HepG2 (cell line): ENCODE measurements at regions not wholly inside any gene's neighbourhood (a gene's known extent, or its start where the extent isn't known, plus 50 kb on each side); places are given as distances from the start of the nearest gene placed in this dataset.

Source experiments
- ATAC-seq: fragments of 200-7000 bp; cut with Tn5 transposase; 3 replicates; pipeline ENCODE4 v1.9.1; 2020; ENCODE audit warnings: mild to moderate bottlenecking, moderate library complexity
- BruUV-seq: library from RNA; stranded (reverse); fragments of 400-500 nt; replicated peaks from 2 replicates; lab custom pipeline; 2021; lab: Mats Ljungman, UMichigan
- CTCF ChIA-PET: fragments of 300-600 bp; formaldehyde crosslinking; extraction: SDS; loops from one replicate; lab custom pipeline; 2021; ENCODE audit warnings: low total read pairs, inconsistent platforms, low intra/inter-chr PET ratio; lab: Yijun Ruan, JAX
- POLR2A ChIA-PET: fragments of 350-600 bp; sonication (Branson Sonifier 250); formaldehyde crosslinking; loops from one replicate; lab custom pipeline; 2020; ENCODE audit warnings: antibody characterized with exemption, inconsistent platforms; lab: Yijun Ruan, JAX
- DNase-seq: peaks from one replicate; pipeline ENCODE4 v3.0.0-alpha.2; 2015; ENCODE audit warnings: low spot score
- FAIRE-seq: peaks from 3 replicates; lab custom pipeline; 2011; peaks lifted over from hg19 to GRCh38; lab: Jason Lieb, UNC
- H2AFZ ChIP-seq: one replicate; pipeline ENCODE4 v1.6.1; 2011; ENCODE audit warnings: low read length, inconsistent platforms
- H3K27ac ChIP-seq: fragments of 300-600 bp; 3 replicates; pipeline ENCODE4 v1.8.0; 2011; ENCODE audit warnings: mixed run types, mild to moderate bottlenecking, mixed read lengths, low read length, inconsistent platforms; ENCODE audit not compliant: insufficient read depth; ENCODE audit errors: extremely low read length
- H3K27me3 ChIP-seq, 2 experiments: fragments of 200-600 bp in 1 of 2; 2 replicates in 1 of 2; 3 replicates in 1 of 2; pipeline versions ENCODE4 v1.6.0 to v1.8.0; 2011; ENCODE audit warnings: low read length in 2 of 2, mild to moderate bottlenecking in 2 of 2, moderate library complexity in 2 of 2, inconsistent platforms in 1 of 2; ENCODE audit not compliant: insufficient read depth in 2 of 2, control insufficient read depth in 1 of 2
- H3K36me3 ChIP-seq, 2 experiments: fragments of 200-600 bp in 1 of 2; replicated peaks in 1 of 2; 2 replicates in 1 of 2; 3 replicates in 1 of 2; pipeline versions ENCODE4 v1.5.1 to v1.8.0; 2011; ENCODE audit warnings: low read length in 2 of 2, inconsistent platforms in 1 of 2; ENCODE audit not compliant: insufficient read depth in 2 of 2, control insufficient read depth in 1 of 2
- H3K4me1 ChIP-seq: 2 replicates; pipeline ENCODE4 v1.5.1; 2012; ENCODE audit warnings: low read length, inconsistent platforms; ENCODE audit not compliant: insufficient read depth
- H3K4me2 ChIP-seq: 2 replicates; pipeline ENCODE4 v1.6.0; 2011; ENCODE audit warnings: low read depth, low read length, inconsistent platforms
- H3K4me3 ChIP-seq, 3 experiments: fragments of 200-600 bp in 1 of 3; sonication (generic), shearing (Covaris generic) in 1 of 3; replicated peaks in 1 of 3; 2 replicates each; pipeline ENCODE4 v1.5.1; 2011 to 2016; ENCODE audit warnings: low read length in 3 of 3, inconsistent platforms in 2 of 3, low read depth in 2 of 3, mild to moderate bottlenecking in 2 of 3, control low read depth in 1 of 3, mixed read lengths in 1 of 3; ENCODE audit not compliant: insufficient read depth in 1 of 3
- H3K79me2 ChIP-seq: one replicate; pipeline ENCODE4 v1.6.1; 2011; ENCODE audit warnings: low read length, inconsistent platforms; ENCODE audit not compliant: insufficient read depth
- H3K9ac ChIP-seq: 2 replicates; pipeline ENCODE4 v1.6.0; 2011; ENCODE audit warnings: mild to moderate bottlenecking, low read depth, low read length, inconsistent platforms; ENCODE audit not compliant: insufficient read depth
- H3K9me3 ChIP-seq: 2 replicates; pipeline ENCODE4 v1.5.1; 2012; ENCODE audit warnings: mild to moderate bottlenecking, low read length
- H4K20me1 ChIP-seq: 2 replicates; pipeline ENCODE4 v1.6.0; 2011; ENCODE audit warnings: inconsistent platforms, mild to moderate bottlenecking, low read length, moderate library complexity; ENCODE audit not compliant: insufficient read depth
- AHDC1 ChIP-seq: sonication (generic); formaldehyde crosslinking; IDR thresholded peaks from 2 replicates; pipeline ENCODE4 v1.5.1; 2020; ENCODE audit warnings: mild to moderate bottlenecking, missing genetic modification reagents, borderline replicate concordance
- DMAP1 ChIP-seq: IDR thresholded peaks from 2 replicates; pipeline ENCODE4 v1.6.1; 2016
- DNMT1 ChIP-seq: sonication (generic); formaldehyde crosslinking; IDR thresholded peaks from 2 replicates; pipeline ENCODE4 v1.5.1; 2020; ENCODE audit warnings: mild to moderate bottlenecking, missing genetic modification reagents
- EHMT2 ChIP-seq: fragments of 200-600 bp; sonication (generic); IDR thresholded peaks from 2 replicates; pipeline ENCODE4 v1.7.0; 2017; ENCODE audit warnings: antibody characterized with exemption, low read depth, low read length, borderline replicate concordance
- GABPB1 ChIP-seq: IDR thresholded peaks from 2 replicates; pipeline ENCODE4 v1.6.1; 2016; ENCODE audit warnings: mild to moderate bottlenecking, missing genetic modification reagents, moderate library complexity, missing compliant biosample characterization
- MAZ ChIP-seq, 2 experiments: sonication (generic) in 1 of 2; formaldehyde crosslinking in 1 of 2; IDR thresholded peaks; 2 replicates each; pipeline versions ENCODE4 v1.5.0 to v1.6.1; 2012 to 2020; ENCODE audit warnings: low read depth in 2 of 2, mild to moderate bottlenecking in 2 of 2, borderline replicate concordance in 1 of 2, improper control_type of control experiment in 1 of 2, low read length in 1 of 2, missing genetic modification reagents in 1 of 2, moderate library complexity in 1 of 2
- NKX3-1 ChIP-seq: sonication (generic); formaldehyde crosslinking; IDR thresholded peaks from 2 replicates; pipeline ENCODE4 v1.5.0; 2020; ENCODE audit warnings: missing genetic modification reagents
- REPIN1 ChIP-seq: sonication (generic); formaldehyde crosslinking; IDR thresholded peaks from 2 replicates; pipeline ENCODE4 v1.8.0; 2022; ENCODE audit warnings: missing genetic modification reagents, low read depth, mild to moderate bottlenecking, borderline replicate concordance
- ZNF138 ChIP-seq: sonication (generic); formaldehyde crosslinking; IDR thresholded peaks from 2 replicates; pipeline ENCODE4 v1.5.0; 2020; ENCODE audit warnings: mild to moderate bottlenecking, low read depth, missing genetic modification reagents
- ZNF747 ChIP-seq: sonication (generic); formaldehyde crosslinking; IDR thresholded peaks from 2 replicates; pipeline ENCODE4 v1.8.1; 2023; ENCODE audit warnings: missing genetic modification reagents, mild to moderate bottlenecking, borderline replicate concordance
- WGBS: methylation state at CpG from one replicate; pipeline ENCODE4 v1.1.6; 2017; ENCODE audit warnings: low lambda C conversion rate; 5-methylcytosine and 5-hydroxymethylcytosine counted together
- in situ Hi-C: cut with HindIII; loops from 2 replicates; pipeline ENCODE4 v1.10.0; 2017; ENCODE audit warnings: low pct_unique_long_range_greater_than_20kb; ENCODE audit not compliant: extremely low pct_ligation_motif_present
- intact Hi-C: fragments of 100-400 bp; cut with micrococcal nuclease; formaldehyde crosslinking; loops from one replicate; pipeline ENCODE4 v1.10.0; 2022; ENCODE audit not compliant: unreplicated experiment
- TF ChIP-seq, protein P1 (sequence below): IDR thresholded peaks from 2 replicates; pipeline ENCODE4 v1.4.0; 2020; ENCODE audit warnings: mild to moderate bottlenecking, missing genetic modification reagents
- TF ChIP-seq, protein P2 (sequence below): sonication (generic); formaldehyde crosslinking; IDR thresholded peaks from 2 replicates; pipeline ENCODE4 v1.9.0; 2022; ENCODE audit warnings: low read depth, missing genetic modification reagents

DNA sequence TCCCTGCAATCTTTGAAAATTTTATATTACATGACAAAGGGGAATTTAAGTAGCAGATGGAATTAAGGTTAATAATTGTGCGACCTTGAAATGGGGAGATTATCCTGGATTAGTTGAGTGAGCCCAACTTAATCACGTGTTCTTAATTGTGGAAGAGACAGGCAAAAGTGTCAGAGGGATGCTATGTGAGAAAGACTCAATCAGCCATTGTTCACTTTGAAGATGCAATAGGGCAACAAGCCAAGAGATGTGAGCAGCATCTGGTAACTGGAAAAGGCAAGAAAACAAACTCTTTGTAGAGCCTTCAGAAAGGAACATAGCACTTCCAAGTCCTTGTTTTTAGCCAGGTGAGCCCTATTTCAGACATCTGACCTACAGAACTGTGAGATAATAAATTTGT lies 247.7 kb downstream of the SLITRK1 start (continued):
- no peak for TF ChIP-seq DNMT1

- Histone ChIP-seq H3K27ac (no peak overlapping the region), H3K4me1 (no peaks in the 10 kb centered on the region), H2AFZ (no peak overlapping the region), H3K79me2 (no peaks in the 10 kb centered on the region), H3K4me3 (no peak overlapping the region), H3K4me2 (no peak overlapping the region), H3K9ac (no peak overlapping the region), H3K9me3 (no peaks in the 10 kb centered on the region), H4K20me1 (no peaks in the 10 kb centered on the region), H3K36me3 (no peaks in the 10 kb centered on the region), H3K27me3 (no peaks in the 10 kb centered on the region)
- POLR2A ChIA-PET: no interaction called here
- CTCF ChIA-PET: no interaction called here
- in situ Hi-C loops: no loop called here
- BruUV-seq: no TSS peak
- no peak for FAIRE-seq
- WGBS: 14% methylated on average over 2 of the region's 2 CpGs
- intact Hi-C loops: no loop called here
- DNase-seq: no peak
- ATAC-seq: no peak
- TF ChIP-seq AHDC1 (CRISPR knock-in tag) (no peak), EHMT2 (no peak), ZNF747 (no peak), GABPB1 (CRISPR knock-in tag) (no peak), MAZ (IDR thresholded peaks at IDR 0.05; ENCODE audit: borderline replicate concordance, low read depth, low read length) (no peak), MAZ (CRISPR knock-in tag; IDR thresholded peaks at IDR 0.05; ENCODE audit: low read depth) (no peak), NKX3-1 (no peak), DMAP1 (CRISPR knock-in tag) (no peak), REPIN1 (CRISPR knock-in tag) (no peak), ZNF138 (CRISPR knock-in tag) (no peak)
- TF ChIP-seq, protein P1, sequence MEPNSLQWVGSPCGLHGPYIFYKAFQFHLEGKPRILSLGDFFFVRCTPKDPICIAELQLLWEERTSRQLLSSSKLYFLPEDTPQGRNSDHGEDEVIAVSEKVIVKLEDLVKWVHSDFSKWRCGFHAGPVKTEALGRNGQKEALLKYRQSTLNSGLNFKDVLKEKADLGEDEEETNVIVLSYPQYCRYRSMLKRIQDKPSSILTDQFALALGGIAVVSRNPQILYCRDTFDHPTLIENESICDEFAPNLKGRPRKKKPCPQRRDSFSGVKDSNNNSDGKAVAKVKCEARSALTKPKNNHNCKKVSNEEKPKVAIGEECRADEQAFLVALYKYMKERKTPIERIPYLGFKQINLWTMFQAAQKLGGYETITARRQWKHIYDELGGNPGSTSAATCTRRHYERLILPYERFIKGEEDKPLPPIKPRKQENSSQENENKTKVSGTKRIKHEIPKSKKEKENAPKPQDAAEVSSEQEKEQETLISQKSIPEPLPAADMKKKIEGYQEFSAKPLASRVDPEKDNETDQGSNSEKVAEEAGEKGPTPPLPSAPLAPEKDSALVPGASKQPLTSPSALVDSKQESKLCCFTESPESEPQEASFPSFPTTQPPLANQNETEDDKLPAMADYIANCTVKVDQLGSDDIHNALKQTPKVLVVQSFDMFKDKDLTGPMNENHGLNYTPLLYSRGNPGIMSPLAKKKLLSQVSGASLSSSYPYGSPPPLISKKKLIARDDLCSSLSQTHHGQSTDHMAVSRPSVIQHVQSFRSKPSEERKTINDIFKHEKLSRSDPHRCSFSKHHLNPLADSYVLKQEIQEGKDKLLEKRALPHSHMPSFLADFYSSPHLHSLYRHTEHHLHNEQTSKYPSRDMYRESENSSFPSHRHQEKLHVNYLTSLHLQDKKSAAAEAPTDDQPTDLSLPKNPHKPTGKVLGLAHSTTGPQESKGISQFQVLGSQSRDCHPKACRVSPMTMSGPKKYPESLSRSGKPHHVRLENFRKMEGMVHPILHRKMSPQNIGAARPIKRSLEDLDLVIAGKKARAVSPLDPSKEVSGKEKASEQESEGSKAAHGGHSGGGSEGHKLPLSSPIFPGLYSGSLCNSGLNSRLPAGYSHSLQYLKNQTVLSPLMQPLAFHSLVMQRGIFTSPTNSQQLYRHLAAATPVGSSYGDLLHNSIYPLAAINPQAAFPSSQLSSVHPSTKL (CRISPR knock-in tag): no peak
- TF ChIP-seq, protein P2, sequence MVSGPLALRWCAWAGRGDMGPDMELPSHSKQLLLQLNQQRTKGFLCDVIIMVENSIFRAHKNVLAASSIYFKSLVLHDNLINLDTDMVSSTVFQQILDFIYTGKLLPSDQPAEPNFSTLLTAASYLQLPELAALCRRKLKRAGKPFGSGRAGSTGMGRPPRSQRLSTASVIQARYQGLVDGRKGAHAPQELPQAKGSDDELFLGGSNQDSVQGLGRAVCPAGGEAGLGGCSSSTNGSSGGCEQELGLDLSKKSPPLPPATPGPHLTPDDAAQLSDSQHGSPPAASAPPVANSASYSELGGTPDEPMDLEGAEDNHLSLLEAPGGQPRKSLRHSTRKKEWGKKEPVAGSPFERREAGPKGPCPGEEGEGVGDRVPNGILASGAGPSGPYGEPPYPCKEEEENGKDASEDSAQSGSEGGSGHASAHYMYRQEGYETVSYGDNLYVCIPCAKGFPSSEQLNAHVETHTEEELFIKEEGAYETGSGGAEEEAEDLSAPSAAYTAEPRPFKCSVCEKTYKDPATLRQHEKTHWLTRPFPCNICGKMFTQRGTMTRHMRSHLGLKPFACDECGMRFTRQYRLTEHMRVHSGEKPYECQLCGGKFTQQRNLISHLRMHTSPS (CRISPR knock-in tag): no peak
Observed at GRCh38 chr13:83633746-83634145, 248.5 kb downstream of the SLITRK1 start.
